HG03460 (cell line): ENCODE measurements at regions not wholly inside any gene's neighbourhood (a gene's known extent, or its start where the extent isn't known, plus 50 kb on each side); places are given as distances from the start of the nearest gene placed in this dataset.

Experiments used
- ATAC-seq: cut with Tn5 transposase; IDR thresholded peaks from one replicate; pipeline ENCODE4 v1.9.1; 2021; ENCODE audit not compliant: unreplicated experiment

- no peak for ATAC-seq
These were observed 53.8 kb upstream of the FBN2 start for GRCh38 chr5:128591598-128592455.

GRCh38 chr5:128596071-128596470 lies 58.0 kb upstream of the FBN2 start:
- no peak for ATAC-seq

GRCh38 chr5:128597156-128597555 lies 59.1 kb upstream of the FBN2 start:
- no peak for ATAC-seq

- ATAC-seq: no peak
These were observed 75.1 kb upstream of the FBN2 start for GRCh38 chr5:128613128-128613527.

GRCh38 chr5:128613766-128614165 lies 75.7 kb upstream of the FBN2 start:
- ATAC-seq: no peak

GRCh38 chr5:128615578-128615977 lies 77.5 kb upstream of the FBN2 start:
- ATAC-seq: no peak

GRCh38 chr5:128626536-128627090 lies 88.6 kb upstream of the FBN2 start:
- ATAC-seq: no peak

GRCh38 chr5:128627939-128628338 lies 89.9 kb upstream of the FBN2 start:
- no peak for ATAC-seq

- no peak for ATAC-seq
These were observed 91.1 kb upstream of the FBN2 start for GRCh38 chr5:128629157-128629556.

- ATAC-seq: no peak
These were observed 92.1 kb upstream of the FBN2 start for GRCh38 chr5:128630121-128630520.

GRCh38 chr5:128631771-128632170 lies 93.7 kb upstream of the FBN2 start:
- ATAC-seq: no peak

- ATAC-seq: no peak
These were observed 94.2 kb upstream of the FBN2 start for GRCh38 chr5:128632264-128632663.

- no peak for ATAC-seq
These were observed 95.9 kb upstream of the FBN2 start for GRCh38 chr5:128633901-128634300.

- ATAC-seq: no peak
These were observed 97.3 kb upstream of the FBN2 start for GRCh38 chr5:128635379-128635778.

GRCh38 chr5:128636361-128636760 lies 98.3 kb upstream of the FBN2 start:
- ATAC-seq: no peak

GRCh38 chr5:128637031-128637430 lies 99.0 kb upstream of the FBN2 start:
- no peak for ATAC-seq

- ATAC-seq: no peak
These were observed 103.8 kb upstream of the FBN2 start for GRCh38 chr5:128641861-128642260.

GRCh38 chr5:128644863-128645262 lies 106.8 kb upstream of the FBN2 start:
- ATAC-seq: no peak

- no peak for ATAC-seq
These were observed 107.5 kb upstream of the FBN2 start for GRCh38 chr5:128645581-128645980.

- ATAC-seq: no peak
These were observed 108.1 kb upstream of the FBN2 start for GRCh38 chr5:128646176-128646575.

GRCh38 chr5:128649192-128649591 lies 111.1 kb upstream of the FBN2 start:
- no peak for ATAC-seq

GRCh38 chr5:128662997-128663396 lies 125.0 kb upstream of the FBN2 start:
- no peak for ATAC-seq
